NCI-H146 (cell line): ENCODE measurements at regions not wholly inside any gene's neighbourhood (a gene's known extent, or its start where the extent isn't known, plus 50 kb on each side); places are given as distances from the start of the nearest gene placed in this dataset.

Experiments
- DNase-seq: peaks from one replicate; lab custom pipeline; 2025; lab: John Stamatoyannopoulos, UW

DNA sequence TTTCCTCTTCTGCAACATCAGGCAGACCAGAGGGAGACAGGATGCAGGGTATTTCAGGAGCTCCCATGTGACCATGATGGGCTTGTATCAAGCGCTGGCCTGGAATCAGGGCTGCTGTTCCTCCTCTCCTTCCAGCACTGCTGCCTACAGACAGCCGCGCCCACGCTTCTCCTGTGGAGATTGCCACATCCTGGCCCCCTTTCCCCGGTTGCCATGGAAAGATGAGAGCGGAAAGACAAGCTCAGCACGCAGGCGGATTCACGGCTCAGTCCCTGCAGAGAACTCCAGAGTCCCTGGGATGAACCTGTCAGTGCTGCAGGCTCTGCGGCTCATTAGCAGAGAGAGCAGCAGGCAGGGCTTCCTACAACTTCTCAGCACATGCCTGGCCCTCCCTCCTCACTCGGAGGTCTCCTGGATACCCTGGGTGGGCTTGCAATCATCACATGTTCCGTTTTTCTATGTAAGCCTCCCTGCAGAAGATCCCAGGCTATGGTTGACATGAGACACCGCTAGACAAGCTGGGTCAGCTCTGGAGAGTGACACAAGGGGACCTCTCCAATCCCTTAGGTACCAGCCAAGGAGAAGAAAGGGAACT is 497.8 kb upstream of the MYT1L start:
- DNase-seq = peak; percentile 68

DNA sequence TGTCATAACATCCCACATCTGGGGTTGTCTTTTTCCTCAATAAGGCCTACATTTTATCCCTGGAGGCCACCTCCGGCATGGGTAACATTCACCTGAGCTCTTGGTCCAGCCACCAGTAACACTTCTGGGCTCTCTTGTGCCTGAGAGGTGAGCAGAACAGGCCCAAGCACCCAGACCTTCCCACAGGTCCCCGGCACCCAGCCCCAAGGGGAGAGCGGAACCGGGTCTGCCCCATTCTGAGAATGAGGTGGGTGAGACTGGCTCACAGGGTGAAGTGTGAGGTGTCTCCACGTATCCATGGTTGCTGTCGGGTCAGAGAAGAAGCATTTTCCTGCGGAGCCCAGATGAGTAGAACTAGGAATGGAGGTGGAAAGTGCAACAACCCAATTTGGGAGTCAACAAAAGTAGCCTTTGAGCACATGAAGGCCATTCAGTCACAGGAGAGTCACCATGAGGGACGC is 496.7 kb upstream of the MYT1L start:
- no peak for DNase-seq

DNA sequence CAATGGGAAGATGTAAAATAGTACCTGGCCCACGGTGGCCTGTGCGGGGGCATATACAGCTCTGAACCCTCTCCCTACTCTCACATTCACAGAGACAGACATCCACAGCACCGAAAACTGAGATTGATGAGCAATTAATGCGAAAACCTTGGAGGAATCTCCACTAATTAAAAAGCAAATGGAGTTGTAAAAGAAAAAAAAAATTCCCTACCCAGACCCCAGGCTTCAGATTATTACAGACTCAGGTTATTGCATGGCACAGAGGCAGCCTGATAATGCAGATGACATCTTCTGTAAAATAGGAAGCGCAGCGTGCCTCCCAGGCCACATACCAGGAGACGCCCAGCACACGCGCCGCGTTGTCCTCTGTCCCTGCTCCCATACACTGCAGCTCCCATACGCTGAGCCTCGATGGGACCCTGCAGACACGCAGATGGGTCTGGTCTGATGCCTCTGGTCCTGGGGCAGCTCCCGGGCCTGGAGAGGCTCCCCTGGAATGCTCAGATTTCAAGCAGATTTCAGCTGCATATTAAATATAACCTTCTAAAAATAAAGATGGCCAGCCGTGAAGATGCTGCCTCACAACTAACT is 496.1 kb upstream of the MYT1L start:
- DNase-seq = no peak

DNA sequence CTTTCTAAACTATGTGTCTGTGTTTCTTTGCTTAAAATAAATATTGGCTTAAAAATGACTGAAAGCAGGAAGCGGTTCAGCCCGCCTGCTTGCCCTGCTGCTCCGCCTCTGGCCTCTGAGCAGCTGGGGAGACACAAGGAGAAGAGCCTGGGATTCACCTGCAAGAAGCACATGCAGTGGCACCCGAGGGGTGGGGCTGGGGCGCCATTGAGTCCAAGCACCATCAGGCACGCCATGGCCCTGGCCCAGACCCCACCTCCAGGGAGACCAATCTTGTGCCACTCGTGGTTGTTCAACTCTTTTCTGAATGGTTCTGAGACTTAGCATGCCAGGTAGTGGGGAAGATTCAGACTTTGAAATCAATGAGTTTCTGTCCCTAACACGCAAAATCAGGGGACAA is 495.5 kb upstream of the MYT1L start:
- DNase-seq = no peak

DNA sequence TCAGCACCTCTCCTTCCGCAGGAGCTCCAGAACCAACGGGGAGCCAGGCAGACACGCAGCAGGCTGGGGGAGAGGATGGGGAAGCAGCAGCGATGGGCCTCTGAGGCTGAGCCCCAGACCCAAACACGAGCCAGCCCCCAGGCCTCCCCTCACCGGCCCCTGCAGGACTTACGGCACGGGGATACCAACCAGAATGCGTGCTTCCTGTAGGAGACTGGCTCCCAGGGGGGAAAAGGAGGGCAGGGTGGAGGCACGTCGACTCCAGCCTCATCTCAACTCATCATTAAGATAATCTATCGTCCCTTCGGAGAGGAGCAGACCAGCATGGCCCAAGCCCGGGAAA is 495.1 kb upstream of the MYT1L start:
- DNase-seq = no peak

DNA sequence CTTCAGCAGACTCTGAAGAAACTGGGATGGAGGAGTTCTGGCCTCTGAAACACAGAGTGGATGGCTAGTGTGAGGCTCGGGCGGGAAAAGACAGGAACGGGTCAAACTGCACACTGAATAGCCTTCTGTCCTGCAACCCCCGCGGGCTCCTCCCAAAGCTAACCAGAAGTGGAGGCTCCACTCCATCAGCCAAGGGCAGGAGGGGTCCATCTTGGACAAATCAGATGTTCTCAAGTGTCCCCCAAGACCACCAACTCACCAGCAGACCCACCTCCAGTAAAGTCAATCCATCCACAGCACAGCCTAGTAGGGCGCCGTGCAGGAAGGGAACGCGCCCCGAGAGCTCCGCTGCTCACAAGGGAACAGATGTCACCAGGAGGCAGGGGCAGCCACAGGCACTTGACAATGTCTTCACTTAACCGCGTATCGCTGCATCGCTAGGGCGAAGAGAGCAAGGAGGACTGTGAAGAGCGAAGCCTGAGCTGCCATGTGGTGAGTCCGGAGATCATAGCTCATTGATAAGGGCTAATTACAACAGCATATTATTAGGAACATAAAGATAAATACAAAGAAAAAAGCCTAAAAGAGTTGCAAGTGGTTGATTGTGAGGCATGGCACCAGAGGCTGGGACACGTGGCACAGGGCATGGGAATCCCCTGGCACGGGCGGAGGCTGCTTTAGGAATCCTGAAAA is 494.6 kb upstream of the MYT1L start:
- no peak for DNase-seq

DNA sequence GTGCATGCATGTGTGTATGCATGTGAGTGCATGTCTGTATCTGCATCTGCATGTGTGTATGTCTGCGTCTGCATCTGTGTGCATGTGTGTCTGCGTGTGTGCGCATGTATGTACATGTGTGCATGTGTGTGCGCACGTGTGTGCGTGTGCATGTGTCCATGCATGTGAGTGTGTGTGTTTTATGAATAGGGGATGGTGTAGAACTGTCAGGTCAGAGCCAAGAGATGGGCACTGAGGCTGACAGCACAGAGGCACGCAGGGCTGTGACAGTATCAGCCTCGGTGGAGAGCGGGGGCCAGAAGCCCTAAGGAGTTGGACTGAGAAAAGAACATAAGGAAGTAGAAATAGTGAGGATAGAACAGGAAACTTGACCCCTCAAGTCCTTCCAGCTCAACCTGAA is 494.0 kb upstream of the MYT1L start:
- DNase-seq = no peak

DNA sequence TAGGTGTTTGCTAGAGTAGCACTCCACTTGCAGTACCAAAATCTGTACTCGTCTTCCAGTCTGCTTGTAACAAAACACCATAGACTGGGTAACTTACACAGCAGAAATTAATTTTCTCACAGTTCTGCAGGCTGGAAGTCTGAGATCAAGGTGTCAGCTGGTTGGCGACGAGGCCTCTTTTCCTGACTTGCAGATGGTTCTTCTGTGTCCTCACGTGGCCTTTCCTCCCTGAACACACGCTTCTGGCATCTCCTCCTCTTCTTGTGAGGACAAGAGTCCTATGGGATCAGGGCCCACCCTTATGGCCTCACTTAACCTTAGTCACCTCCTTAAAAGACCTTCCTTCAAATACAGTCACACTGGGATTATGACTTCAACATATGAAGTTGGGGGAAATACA is 493.5 kb upstream of the MYT1L start:
- no peak for DNase-seq

DNA sequence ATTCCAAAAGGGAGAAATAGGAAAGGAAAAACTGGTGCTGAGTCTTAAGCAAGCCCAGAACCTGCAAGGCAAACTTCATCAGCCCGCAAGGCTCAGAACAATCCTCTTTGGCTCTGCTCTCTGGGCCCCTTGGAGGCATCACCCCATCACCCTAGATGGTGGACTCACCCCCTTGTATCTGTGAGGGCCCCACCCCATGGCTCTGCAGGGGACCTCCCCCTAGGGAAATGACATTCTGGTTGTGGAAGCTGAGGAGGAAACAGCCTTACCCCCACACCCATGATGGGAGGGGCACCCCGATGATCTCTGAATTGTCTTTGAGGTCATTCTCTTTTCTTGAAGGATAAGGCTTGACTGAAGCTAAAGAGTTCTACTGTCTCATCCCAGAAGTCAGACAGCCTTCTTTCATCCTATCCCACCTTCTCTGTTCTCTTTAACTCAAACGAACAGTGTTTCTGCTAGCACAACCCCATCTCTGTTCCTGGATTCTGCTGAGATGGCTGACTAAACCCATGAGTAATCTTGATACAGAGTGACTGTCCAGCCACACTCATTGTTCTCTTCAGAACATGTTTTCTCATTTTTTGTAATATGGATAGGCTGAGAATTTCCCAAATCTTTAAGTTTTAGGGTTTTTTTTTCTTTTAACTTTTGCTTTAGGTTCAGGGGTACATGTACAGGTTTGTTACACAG is 492.1 kb upstream of the MYT1L start:
- DNase-seq = no peak

DNA sequence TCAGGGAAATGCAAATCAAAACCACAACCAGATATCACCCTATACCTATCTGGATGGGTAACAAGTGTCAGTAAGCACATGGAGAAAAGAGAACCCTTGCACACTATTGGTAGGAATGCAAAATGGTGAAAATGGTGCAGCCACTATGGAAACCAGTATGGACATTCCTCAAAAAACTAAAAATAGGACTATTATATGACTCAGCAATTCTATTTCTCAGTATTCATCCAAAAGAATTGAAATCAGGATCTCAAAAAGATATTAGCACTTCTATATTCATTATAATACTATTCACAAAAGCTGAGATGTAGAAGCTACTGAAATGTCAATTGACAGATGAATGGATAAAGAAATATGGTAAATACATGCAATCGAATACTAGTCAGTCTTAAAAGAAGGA is 491.1 kb upstream of the MYT1L start:
- no peak for DNase-seq

DNA sequence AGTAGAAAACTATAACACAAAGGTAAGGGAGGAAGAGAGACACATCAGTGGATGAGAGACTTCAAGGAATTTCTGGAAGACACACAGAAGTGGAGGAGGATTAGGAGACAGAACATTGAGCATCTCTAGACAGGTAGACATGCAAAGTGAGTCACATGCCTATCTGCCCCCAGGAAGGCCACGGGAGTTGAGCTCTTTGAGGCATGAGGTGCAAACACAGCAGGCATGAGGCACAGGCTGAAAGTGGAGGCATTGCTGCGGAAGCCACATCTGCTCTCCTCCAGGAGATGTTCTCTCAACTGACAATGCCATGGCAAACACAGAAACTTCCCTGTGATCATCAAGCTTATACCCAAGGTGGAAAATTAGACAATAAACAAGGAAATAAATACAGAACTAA is 481.6 kb upstream of the MYT1L start:
- no peak for DNase-seq

DNA sequence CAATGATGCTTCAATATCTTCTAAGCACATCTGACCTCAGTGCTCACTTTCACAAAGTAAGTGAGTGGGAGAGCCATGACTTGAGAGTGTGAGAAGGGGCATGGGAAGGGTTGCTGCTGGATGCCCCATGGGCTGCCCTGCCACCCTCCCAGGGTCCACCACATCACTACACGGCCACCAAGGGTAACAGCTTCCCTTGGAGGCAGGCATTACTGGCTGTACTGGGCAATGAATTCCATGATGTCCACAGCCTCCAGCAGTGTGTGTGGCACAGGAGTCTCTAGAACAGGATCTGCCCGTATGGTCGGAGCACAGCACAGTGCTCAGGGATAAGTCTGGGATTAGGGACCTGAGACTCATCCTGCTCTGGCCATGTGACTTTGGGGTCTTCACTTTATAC is 481.0 kb upstream of the MYT1L start:
- no peak for DNase-seq

DNA sequence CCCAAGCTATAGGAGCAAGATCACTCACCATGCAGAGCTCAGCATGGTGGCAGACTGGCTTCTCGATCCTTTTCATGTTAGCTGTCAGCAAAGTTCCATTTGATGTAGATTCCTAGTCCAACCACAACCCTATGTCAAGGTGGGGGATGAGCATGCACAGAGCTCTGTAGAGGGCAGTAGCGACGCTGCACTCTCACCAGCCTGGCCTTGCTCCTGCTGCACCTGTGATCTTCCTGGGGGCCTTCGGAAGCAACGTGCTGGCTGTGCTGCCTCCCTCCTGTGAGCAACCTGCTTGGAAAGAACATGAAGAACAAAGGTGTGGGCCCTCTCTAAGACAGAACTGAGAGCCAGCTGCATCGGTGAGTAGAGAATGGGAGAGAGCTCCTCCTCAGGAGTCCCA is 479.4 kb upstream of the MYT1L start:
- DNase-seq = no peak

DNA sequence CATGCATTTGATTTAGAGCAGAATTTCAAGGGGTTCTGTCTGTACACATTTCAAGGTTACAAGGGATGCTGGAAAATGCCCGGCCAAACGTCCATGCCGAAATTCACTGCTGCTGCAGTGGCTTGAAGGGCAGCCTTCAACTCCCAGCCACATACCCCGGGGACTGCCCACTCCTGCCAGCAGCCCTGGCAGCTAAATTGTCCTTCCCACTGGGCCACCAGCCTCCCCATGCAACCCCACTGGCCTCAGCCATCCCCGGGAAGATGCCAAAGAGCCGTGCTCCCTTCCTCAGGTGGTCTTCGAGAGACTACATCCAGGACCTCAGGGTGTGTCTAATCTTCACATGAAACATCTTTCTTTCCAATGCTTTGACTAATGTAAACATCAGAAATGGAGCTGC is 478.7 kb upstream of the MYT1L start:
- DNase-seq = no peak

DNA sequence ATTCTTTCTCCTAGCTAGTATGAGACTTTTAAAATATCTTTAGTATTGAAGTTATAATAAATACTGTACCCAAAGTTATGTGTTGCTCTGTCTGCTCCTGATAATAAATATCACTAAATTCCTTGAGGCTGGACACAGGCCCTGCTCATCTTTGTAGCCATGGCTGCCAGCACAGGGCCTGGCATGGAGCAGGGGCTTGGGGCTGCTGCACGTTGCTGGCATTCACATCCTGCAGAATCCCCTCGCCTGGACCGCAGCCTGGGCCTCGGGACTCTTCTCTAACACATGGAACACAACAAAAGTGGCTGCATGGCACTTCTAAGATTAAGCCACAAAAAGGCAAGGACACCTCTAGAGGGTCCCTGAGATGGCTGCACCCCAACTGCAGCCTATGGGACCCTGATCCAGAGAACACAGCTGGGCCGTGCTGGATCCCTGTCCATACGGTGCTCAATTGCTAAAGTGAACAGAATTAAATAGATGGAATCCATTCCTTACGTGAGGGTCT is 477.5 kb upstream of the MYT1L start:
- no peak for DNase-seq

DNA sequence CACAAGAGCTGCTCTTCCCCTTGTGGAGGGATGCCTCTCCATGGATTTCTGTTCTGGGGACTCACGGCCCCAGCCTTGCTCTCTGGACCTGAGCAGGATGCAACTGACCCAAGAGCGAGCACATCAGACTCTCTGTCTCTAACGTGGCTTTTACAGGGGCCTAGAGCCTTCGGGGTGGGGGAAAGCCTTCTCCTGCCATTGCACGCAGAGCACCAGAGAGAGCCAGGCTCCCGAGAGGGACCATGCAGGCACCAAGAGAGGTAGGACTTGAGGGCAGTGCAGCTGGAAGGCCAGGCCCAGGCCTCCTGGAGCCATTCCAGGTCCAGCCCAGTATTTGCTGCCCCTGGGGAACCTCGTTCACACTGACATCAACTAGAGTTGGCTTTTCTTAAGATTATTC is 475.6 kb upstream of the MYT1L start:
- no peak for DNase-seq

DNA sequence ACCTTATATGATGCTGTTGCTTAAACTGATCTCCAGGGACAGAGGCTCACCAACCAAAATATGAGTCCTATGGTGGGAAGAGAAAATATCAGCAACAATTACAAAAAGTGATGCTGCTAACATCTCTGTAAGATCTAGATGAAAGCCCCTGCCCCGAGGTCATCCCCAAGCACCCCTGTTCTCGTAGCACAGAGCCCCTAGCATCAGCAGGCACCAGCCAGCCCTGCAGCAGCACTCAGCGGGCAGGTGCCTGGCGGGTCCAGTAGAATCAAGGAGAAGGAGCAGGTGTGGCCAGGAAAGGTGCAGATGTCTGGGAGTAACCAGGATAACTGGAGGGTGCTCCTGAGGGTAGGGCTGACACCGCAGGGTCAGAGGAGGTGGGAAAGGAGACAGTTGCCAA is 474.2 kb upstream of the MYT1L start:
- DNase-seq = no peak

DNA sequence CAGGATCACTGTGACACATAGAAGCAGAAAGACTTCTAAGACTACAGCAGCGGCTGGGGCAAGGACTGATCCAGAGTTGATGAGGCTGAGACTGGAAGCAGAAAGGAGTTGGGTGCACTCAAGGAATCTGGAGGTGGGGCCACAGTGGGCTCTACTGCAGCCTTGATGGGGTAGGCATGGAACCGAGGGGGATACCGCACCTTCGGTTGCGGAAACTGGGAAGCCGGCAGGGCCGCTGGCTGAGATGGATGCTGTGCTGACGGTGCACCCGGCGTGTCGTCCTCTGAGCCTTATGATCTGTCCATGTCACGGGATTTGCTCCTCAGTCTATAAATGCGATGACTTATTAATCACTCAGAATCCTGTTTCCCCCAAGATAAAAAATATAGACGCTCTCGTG is 473.5 kb upstream of the MYT1L start:
- no peak for DNase-seq

DNA sequence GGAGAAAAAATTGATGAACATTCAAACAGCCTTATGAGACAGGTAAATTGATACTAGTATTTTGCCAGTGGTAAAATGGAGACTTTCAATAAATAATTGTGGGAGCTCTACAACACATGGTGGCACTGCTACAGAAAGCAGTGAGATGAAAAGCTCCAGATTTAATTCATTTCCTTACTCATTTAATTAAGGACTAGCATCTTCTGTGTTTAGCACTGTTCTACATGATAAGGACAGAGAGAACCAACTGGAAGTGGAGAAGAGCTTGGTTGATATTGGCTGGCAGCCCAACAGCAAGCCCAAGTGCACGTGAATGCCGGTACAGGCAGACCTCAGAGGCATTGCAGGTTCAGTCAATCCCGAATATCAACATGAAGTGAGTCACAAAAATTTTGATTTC is 470.4 kb upstream of the MYT1L start:
- DNase-seq = no peak

DNA sequence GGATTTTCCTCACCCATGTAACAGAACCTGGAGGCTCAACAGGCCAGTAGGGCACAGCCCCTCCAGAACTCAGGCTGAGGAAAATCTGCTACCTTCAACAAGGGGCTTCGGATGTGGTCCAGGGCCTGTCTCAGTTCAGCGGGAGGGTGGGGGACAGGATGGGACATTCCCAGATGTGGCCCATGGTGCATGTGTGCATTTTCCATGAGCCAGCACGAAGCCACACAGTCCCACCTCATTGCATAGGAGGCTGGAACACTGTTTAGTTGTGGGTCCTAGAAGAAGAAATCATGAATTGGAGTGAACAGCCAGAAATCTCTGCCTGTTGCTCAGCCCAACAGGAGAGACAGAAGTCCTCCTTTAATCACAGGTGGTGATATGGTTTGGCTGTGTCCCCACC is 469.6 kb upstream of the MYT1L start:
- no peak for DNase-seq

DNA sequence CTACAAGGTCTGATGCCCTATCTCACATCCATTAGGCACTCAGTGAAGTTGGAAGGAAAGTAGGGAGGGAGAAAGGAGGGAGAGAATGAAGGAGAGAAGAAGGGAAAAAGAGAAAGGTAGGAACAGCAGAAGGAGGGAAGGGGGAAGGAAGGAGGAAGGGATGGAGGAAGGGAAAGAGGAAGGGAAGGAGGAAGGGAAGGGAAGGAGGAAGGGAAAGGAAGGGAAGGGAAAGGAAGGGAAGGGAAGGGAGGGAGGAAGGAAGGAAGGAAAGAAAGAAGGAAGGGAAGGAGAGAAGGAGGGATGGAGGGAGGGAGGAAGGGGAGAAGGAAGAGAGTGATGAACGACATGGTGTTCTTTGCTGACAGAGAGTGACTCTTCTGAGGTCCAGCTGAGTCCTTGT is 468.9 kb upstream of the MYT1L start:
- DNase-seq = no peak

DNA sequence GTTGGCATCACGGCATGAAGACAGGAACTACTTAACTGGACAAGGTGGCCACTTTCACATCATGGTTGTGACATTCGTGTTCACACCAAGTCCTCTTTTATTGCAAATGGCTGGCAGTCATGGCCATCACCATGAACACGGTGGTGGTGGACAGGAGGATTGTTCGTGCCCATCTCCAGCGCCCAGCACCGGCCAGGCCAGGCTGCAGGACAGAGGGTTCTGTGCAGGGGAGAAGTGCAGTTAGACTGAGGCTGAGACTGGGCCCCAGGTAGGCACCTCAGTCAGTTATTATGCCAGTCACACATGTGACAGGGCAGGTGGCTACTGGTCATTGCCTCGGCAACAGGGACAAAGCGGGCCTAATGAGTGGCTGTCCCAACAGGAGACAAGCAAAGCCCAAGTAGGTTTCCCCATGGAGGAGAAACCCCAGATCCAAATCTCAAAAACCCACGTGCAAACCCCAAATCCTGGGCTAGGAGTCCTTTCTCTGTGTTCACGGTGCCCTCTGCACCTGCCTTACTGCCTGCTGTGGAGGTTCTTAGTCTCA is 468.1 kb upstream of the MYT1L start:
- DNase-seq = no peak

DNA sequence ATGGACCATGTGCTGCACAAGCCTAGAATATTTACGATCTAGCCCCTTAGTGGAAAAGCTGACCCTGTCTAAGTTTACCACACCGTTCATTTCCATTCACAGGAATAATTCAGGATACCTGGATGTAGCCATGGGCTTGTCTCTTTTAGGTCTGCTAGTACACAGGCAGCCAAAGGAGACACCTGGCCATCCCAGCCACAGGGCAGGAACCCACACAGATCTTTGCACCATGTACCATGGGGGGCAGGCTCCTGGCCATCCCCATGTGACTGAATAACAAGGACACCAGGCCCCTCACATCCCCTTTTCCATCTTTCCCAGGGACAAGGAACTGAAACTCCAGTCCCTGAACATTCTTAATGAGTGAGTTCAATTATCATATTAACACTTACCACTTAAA is 467.3 kb upstream of the MYT1L start:
- no peak for DNase-seq
